ENCODE measurements at regions not wholly inside any gene's neighbourhood (a gene's known extent, or its start where the extent isn't known, plus 50 kb on each side); places are given as distances from the start of the nearest gene placed in this dataset.

DNA sequence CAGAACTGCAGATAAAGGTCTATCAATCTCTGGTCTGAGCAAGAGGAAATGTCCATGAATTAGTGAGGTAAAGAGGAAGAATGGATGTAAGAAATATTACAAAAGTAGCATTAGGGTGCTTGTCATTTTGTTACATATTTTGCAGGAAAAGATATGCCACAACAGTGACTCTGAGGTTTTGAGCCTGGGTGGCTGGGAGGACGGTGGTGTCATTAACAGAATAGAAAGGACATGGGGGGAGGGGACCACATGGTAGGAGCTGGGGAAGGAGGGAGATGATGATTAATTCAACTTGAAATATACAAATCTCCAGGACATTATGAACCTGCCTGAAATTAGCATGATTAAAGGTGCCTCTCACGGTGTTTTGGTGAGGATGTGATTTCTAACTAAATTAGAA is 245.5 kb upstream of the MDFIC2 start:
- no peak for DNase-seq (ENCODE audit: low spot score)

GRCh38 chr3:70556056-70556455 is 243.6 kb upstream of the MDFIC2 start:
- DNase-seq (ENCODE audit: low spot score) = no peak

- DNase-seq (ENCODE audit: low spot score) = no peak
Measured at GRCh38 chr3:70554170-70554569, 241.7 kb upstream of the MDFIC2 start.

- DNase-seq (ENCODE audit: low spot score) = no peak
Measured at GRCh38 chr3:70550723-70551319, 238.4 kb upstream of the MDFIC2 start.

DNA sequence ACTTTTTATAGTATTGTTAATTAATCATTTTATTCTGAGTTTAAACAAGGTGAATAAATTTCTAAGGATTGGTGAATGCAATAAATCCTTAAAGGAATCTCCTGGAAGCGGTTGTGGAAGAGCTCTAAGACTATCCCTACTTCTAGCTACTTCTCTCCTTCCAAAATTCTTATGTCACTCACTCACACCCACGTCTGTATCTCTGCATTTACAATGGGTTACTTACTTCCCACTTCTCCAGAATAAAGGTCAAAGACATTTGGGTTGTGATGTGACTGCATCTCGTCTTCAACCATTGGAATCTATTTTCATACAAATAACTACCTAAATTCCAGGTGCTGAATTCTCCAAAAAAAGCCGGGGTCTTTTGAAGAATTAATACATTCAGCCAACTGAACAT is 234.2 kb upstream of the MDFIC2 start:
- no peak for DNase-seq (ENCODE audit: low spot score)

DNA sequence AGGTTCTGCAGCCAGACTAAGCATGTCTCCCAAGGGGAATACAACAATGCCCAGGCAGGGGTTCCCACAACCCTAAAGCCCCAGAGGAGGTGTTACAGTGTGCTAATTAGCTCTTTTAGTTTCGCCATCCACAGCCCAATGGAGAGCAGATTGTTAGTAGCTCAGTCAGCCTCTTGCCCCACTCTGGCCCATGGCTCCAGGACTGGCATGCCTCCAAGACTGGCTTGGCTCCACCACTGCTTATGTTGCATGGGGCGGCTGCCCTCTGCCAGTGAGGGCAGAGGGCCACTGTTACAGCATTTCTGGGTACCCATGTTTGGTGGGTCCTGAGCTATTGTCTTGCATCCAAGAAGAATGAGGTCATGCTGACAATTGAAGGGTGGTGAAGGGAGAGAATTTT is 231.1 kb upstream of the MDFIC2 start:
- DNase-seq (ENCODE audit: low spot score) = no peak

- DNase-seq (ENCODE audit: low spot score) = no peak
Measured at GRCh38 chr3:70539908-70540307, 227.5 kb upstream of the MDFIC2 start.

GRCh38 chr3:70532806-70533205 is 220.4 kb upstream of the MDFIC2 start:
- no peak for DNase-seq (ENCODE audit: low spot score)

DNA sequence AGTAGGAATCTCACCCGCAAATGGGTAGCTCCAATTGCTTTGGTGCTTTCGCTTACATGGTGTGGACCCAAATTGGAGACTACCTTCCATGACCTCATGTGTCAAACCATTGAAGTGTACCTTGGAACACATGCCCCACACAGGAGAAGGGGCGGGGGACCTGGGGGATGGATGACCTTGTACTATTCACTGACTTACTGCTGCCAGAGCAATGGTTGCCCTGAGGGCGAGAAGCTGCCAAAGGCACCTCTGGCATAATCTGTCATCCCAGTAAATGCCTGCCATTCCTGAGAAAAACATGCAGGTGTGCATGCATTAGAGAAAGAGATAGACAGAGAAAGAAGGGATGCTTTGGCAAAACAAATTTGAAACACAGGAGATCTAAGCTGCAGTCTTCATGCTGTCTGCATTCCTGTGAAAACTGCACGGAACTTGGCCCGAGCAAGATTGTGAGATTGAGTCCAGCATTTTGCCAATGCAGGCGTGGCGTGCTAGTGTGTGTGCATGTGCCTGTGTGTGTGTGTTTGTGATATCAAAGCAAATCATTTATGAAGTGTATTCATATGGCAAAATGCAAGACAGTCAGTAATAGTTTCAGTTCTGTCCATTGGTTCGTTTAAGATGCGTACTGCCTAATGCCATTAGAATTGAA is 219.5 kb upstream of the MDFIC2 start:
- DNase-seq (ENCODE audit: low spot score) = no peak

DNA sequence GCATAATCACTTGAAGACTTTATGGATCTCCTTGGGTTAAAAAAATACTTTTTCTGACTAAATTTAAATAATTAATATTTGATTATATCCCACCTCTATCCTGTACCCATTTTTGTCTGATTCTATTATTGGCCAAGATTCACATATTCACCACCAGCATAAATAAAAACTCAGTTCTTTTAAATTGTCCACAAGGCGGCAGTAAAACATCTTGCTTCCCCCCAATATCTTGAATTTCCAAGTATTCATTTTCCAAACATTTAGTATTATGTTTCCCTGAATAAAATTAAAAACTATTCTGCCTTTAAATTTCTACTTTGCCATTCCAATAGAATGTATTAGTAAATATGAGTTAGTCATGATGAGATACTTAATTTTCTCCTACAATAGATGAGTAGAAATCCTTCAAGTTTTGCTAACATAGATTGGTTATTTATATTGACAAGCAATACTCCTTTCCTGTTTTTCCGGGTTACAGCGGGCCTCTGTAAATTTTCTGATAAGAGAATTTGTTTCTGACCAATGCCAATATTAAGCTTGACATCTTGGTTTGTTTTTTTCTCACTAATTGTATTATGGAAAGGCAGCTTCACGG is 218.7 kb upstream of the MDFIC2 start:
- DNase-seq (ENCODE audit: low spot score) = no peak

DNA sequence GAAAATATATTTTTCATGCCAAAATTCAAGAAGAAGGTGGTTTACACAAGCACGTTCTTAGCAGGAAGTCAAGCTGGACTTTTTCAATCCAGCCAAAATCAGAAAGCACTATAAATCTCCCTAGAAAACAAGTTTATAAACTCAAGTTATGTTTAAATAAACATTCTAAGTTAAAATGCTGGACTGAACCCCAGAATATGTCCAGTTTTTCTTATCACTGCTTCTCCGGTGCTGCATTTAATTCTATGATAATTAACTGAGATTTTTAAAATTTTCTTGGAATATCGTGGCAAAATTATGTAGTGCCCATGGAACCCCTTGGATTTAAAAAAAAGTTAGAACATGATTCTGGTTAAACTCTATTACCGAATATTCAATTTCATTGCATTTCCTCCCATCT is 218.2 kb upstream of the MDFIC2 start:
- DNase-seq (ENCODE audit: low spot score) = no peak

DNA sequence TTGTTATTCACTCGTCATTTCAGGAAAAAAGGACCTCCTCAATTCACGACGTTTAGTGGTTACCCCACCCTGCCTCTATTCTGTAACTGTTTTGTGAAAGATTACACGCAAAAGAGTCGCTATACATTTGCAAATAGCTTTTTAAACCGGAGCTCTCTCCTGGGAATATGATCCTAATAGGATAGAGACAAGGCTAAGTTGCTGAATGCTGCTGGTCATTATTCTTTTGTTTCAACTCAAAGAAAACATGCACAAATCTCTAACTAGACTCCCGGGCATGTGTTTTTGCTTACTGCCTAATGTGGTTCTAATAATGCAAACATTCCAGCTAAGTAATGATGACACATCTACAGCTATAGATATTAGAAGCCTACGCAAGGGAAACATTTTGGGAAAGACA is 214.6 kb upstream of the MDFIC2 start:
- DNase-seq (ENCODE audit: low spot score) = no peak

DNA sequence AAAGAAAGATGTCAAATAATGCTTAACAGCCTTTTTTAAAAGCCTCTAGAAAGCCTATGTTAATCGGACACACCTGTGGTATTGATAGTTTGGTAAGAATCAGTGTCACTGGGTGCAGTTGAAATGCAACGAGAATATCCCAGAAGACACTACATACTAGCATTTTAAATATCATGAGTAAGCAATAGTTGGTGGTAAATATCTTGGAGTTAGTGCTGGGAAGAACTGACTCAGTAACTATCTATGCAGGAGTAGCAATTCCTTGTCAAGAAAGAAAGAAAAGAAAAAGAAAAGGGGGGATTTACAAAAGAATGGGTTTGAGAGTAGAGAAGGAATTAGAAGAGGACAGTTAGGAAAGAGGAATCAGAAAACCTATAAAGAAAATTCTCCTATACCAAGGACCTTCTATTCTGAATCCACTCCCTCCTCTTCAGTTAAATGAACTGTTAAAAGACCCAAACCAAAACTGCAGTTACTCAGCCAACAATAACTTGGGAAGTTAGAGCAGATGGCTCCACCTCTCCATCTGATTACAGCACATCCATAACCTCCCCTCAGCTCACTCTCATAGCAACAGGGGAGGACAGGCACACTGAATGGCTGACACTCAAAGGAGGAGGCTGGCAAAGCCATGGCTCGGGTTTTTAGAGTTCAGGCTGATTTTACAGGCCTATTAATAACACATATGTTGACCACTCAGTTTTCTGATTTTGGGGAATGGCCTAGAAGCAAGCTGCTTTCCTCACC is 207.6 kb upstream of the MDFIC2 start:
- DNase-seq (ENCODE audit: low spot score) = no peak

DNA sequence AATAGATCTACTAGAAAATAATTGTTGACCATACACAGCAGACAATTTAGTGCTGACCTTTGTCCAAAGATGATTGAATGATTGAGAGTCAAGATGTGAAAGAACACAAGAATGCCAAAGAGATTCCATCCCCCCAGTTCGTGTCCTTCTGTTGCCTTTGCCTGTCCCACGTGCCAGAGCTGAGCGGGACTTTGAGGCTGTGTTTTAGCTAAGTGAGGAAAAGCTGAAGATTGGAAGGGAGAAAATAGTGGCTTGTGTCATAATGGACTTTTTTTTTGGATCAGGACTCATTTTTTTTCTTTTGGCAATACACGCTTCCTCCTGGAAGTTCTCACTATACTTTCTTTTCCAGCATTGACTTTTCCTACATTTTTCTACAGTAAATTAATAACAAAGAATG is 206.6 kb upstream of the MDFIC2 start:
- no peak for DNase-seq (ENCODE audit: low spot score)

- no peak for DNase-seq (ENCODE audit: low spot score)
Measured at GRCh38 chr3:70518356-70518755, 205.9 kb upstream of the MDFIC2 start.

GRCh38 chr3:70517124-70517890 is 204.9 kb upstream of the MDFIC2 start:
- no peak for DNase-seq (ENCODE audit: low spot score)

- no peak for DNase-seq (ENCODE audit: low spot score)
Measured at GRCh38 chr3:70516076-70516475, 203.6 kb upstream of the MDFIC2 start.

- DNase-seq (ENCODE audit: low spot score) = no peak
Measured at GRCh38 chr3:70507486-70507885, 195.0 kb upstream of the MDFIC2 start.

DNA sequence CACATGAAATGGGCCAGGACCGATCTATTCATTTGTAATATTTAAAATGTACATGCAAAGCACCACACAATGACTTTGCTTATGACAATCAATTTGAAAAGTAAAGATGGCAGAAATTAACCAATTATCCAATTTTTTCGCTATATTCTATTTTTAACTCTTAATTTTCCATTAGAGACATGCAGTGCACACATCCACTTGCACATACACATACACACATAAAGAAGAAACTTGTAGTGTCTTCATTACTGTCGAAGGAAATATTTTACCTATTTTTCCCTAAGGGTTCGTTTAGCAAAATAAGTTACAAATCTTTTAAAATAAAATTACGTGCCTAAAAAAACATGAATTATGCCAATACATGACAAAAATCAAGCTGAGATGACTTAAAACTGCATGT is 194.3 kb upstream of the MDFIC2 start:
- no peak for DNase-seq (ENCODE audit: low spot score)

- DNase-seq (ENCODE audit: low spot score) = no peak
Measured at GRCh38 chr3:70501561-70501960, 189.1 kb upstream of the MDFIC2 start.

GRCh38 chr3:70488816-70489215 is 176.4 kb upstream of the MDFIC2 start:
- DNase-seq (ENCODE audit: low spot score) = no peak

DNA sequence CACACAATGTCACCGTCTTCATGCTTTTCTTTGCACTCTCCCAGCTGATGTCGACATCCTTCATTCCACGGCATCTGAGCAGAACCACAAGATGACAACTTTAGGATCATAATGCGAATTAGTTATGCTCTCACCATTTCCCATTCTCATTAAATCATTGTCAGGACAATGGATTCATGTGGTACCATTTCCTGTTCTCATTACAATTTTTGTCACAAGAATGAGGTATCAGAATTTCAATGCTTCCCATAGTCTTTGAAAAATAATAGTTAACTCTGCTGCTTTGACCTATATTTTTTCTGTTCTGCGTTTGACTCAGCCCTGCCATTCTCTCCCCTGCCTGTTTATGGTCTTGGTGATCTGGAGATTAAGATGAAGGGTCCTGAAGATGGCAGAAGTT is 175.7 kb upstream of the MDFIC2 start:
- DNase-seq (ENCODE audit: low spot score) = no peak

Data from HuH-7.5 (cell line).